Brain microvascular endothelial cell (primary cell): ENCODE measurements at regions not wholly inside any gene's neighbourhood (a gene's known extent, or its start where the extent isn't known, plus 50 kb on each side); places are given as distances from the start of the nearest gene placed in this dataset.

Experiments
- DNase-seq: peaks from one replicate; pipeline ENCODE4 v3.0.0-alpha.2; 2020
- H3K27ac ChIP-seq: fragments of 250-450 bp; sonication (Bioruptor Pico); 2 replicates; pipeline ENCODE4 v1.5.1; 2020; ENCODE audit warnings: mild to moderate bottlenecking, moderate library complexity
- H3K27me3 ChIP-seq: fragments of 250-450 bp; sonication (Bioruptor Pico); replicated peaks from 2 replicates; pipeline ENCODE4 v1.5.1; 2020; ENCODE audit warnings: mild to moderate bottlenecking
- H3K36me3 ChIP-seq: fragments of 250-450 bp; sonication (Bioruptor Pico); replicated peaks from 2 replicates; pipeline ENCODE4 v1.5.1; 2020; ENCODE audit warnings: mild to moderate bottlenecking
- H3K4me3 ChIP-seq: 2 replicates; pipeline ENCODE4 v1.5.1; 2011; ENCODE audit warnings: low read depth, mild to moderate bottlenecking, control low read depth, low read length, moderate library complexity
- CTCF ChIP-seq: IDR thresholded peaks from 2 replicates; pipeline ENCODE4 v1.5.1; 2011; ENCODE audit warnings: low read depth, mild to moderate bottlenecking, moderate library complexity, low read length, control low read depth, inconsistent platforms; ENCODE audit errors: missing control alignments
- in situ Hi-C: cut with HindIII; loops from 2 replicates; pipeline ENCODE4 v1.10.0; 2017; ENCODE audit warnings: low sequenced_read_pairs, low pct_ligation_motif_present

GRCh38 chrX:859329-859728 is 228.7 kb downstream of the SHOX start:
- no peak for DNase-seq
- no peak overlapping the region for H3K27ac ChIP-seq
- H3K27me3 ChIP-seq: no peaks in the 10 kb centered on the region
- H3K36me3 ChIP-seq: no peaks in the 10 kb centered on the region
- TF ChIP-seq CTCF: no peak
- in situ Hi-C loops: no loop called here
- H3K4me3 ChIP-seq: no peak overlapping the region

- no peaks in the 10 kb centered on the region for H3K36me3 ChIP-seq
- TF ChIP-seq CTCF: no peak
- H3K4me3 ChIP-seq: no peak overlapping the region
- no peak for DNase-seq
- no peak overlapping the region for H3K27ac ChIP-seq
- H3K27me3 ChIP-seq: no peaks in the 10 kb centered on the region
- in situ Hi-C loops: no loop called here
Measured at GRCh38 chrX:858542-859078, 228.0 kb downstream of the SHOX start.

- H3K27me3 ChIP-seq: no peaks in the 10 kb centered on the region
- H3K36me3 ChIP-seq: no peaks in the 10 kb centered on the region
- in situ Hi-C loops: no loop called here
- TF ChIP-seq CTCF: no peak
- H3K4me3 ChIP-seq: no peak overlapping the region
- DNase-seq: no peak
- peak overlapping the region; percentile 65 for H3K27ac ChIP-seq
Measured at GRCh38 chrX:857376-857775, 226.8 kb downstream of the SHOX start.

DNA sequence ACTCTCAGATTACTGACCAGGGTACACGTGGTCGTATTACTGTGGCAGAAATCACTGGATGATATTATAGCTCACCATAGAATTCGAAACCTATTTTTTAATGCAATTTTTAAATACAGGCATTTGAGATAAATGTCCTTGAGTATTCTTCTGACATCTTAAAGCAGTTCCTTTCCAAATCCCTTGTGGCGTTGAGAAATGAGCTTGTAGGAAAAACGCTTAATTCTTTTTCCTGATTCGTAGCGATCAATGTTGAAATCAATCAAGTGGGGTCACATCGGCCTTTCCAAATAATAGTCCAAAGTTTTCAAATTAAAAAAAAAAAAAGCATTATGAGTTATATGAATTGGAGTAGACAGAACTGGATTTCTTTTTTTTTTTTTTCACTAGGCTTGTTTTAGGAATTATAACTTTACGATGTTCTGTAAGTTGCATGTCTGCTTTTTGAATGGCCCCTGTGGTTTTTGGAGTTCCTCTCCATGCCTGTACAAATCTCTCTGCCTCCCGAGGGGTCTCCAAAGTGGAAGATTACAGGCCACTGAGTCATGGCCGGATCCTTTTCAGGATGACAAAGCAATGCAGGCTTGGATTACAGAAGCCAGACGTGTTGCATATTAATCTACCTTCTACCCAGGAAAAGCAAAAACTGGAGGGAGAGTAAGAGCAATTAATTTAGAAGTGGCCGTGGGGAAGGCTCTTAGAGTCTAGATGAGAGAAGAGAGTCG is 226.1 kb downstream of the SHOX start:
- H3K27ac ChIP-seq: peak overlapping the region; percentile 65
- in situ Hi-C loops: no loop called here
- DNase-seq: peak; percentile 43
- no peaks in the 10 kb centered on the region for H3K36me3 ChIP-seq
- no peak overlapping the region for H3K4me3 ChIP-seq
- no peaks in the 10 kb centered on the region for H3K27me3 ChIP-seq
- TF ChIP-seq CTCF: no peak

DNA sequence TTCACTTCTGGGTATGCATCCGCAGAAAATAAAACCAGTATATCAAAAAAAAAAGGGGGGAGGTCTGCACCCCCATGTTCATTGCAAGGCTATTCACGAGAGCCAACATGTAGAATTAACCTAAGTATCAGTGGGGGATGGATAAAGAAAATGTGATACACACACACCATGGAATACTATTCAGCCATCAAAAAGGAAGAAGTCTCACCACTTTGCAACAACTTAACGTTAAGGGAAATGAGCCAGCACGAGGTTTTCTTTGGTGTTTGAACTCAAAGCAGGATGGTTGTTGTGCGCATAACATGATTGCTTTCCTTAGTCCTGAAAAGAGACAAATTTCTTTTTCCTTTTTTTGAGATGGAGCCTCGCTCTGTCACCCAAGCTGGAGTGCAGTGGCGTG is 222.7 kb downstream of the SHOX start:
- no peak for TF ChIP-seq CTCF

More for the DNA sequence above, 222.7 kb downstream of the SHOX start:
- no peak for DNase-seq
- in situ Hi-C loops: no loop called here
- Histone ChIP-seq H3K4me3 (no peak overlapping the region), H3K27ac (no peak overlapping the region), H3K36me3 (no peaks in the 10 kb centered on the region), H3K27me3 (no peaks in the 10 kb centered on the region)
